Muscle layer of duodenum (tissue), 2 donors: ENCODE measurements at regions not wholly inside any gene's neighbourhood (a gene's known extent, or its start where the extent isn't known, plus 50 kb on each side); places are given as distances from the start of the nearest gene placed in this dataset.

Experiments used
- H3K27ac ChIP-seq: one replicate; pipeline ENCODE4 v1.7.0; 2013; ENCODE audit warnings: mild to moderate bottlenecking, low read length
- H3K27me3 ChIP-seq: one replicate; pipeline ENCODE4 v1.7.0; 2013; ENCODE audit warnings: low read depth, mild to moderate bottlenecking, control low read depth, low read length
- H3K36me3 ChIP-seq, 2 donors: one replicate each; pipeline ENCODE4 v1.7.0; 2013; ENCODE audit warnings: low read length in 2 of 2, control low read depth in 1 of 2, mild to moderate bottlenecking in 1 of 2; ENCODE audit not compliant: insufficient read depth in 2 of 2, control insufficient read depth in 1 of 2
- H3K4me1 ChIP-seq, 2 donors: one replicate each; pipeline ENCODE4 v1.7.0; 2013; ENCODE audit warnings: low read length in 2 of 2, mild to moderate bottlenecking in 2 of 2, control low read depth in 1 of 2, moderate library complexity in 1 of 2; ENCODE audit not compliant: insufficient read depth in 2 of 2, control insufficient read depth in 1 of 2
- H3K4me3 ChIP-seq, 2 donors: one replicate each; pipeline ENCODE4 v1.7.0; 2013; ENCODE audit warnings: low read length in 2 of 2, low read depth in 1 of 2, mild to moderate bottlenecking in 1 of 2
- H3K9me3 ChIP-seq, 2 donors: one replicate each; pipeline ENCODE4 v1.7.0; 2013; ENCODE audit warnings: low read length in 2 of 2, control low read depth in 1 of 2, mild to moderate bottlenecking in 1 of 2; ENCODE audit not compliant: control insufficient read depth in 1 of 2
- donor health status: healthy.

GRCh38 chr11:19410032-19410431 is 169.3 kb upstream of the E2F8 start:
- Histone ChIP-seq H3K4me3 (no peak overlapping the region), H3K36me3 (no peaks in the 10 kb centered on the region), H3K27me3 (no peaks in the 10 kb centered on the region), H3K9me3 (no peaks in the 10 kb centered on the region), H3K4me1 (no peaks in the 10 kb centered on the region), H3K27ac (no peak overlapping the region)

- Histone ChIP-seq H3K4me3 (no peak overlapping the region), H3K36me3 (no peaks in the 10 kb centered on the region), H3K27me3 (no peaks in the 10 kb centered on the region), H3K9me3 (no peaks in the 10 kb centered on the region), H3K4me1 (no peaks in the 10 kb centered on the region), H3K27ac (no peak overlapping the region)
Observed at GRCh38 chr11:19409307-19409706, 168.6 kb upstream of the E2F8 start.

- no peak overlapping the region for H3K27ac ChIP-seq
- no peaks in the 10 kb centered on the region for H3K36me3 ChIP-seq
Observed at GRCh38 chr11:19407677-19408270, 167.0 kb upstream of the E2F8 start.

GRCh38 chr11:19405966-19406365 is 165.2 kb upstream of the E2F8 start:
- H3K36me3 ChIP-seq, result no peaks in the 10 kb centered on the region
- no peaks in the 10 kb centered on the region for H3K4me1 ChIP-seq
- H3K4me3 ChIP-seq, result no peak overlapping the region
- H3K27ac ChIP-seq, result no peak overlapping the region
- no peaks in the 10 kb centered on the region for H3K27me3 ChIP-seq
- H3K9me3 ChIP-seq, result no peaks in the 10 kb centered on the region

More at GRCh38 chr11:19407677-19408270, 167.0 kb upstream of the E2F8 start:
- Histone ChIP-seq H3K4me1 (no peaks in the 10 kb centered on the region), H3K4me3 (no peak overlapping the region), H3K27me3 (no peaks in the 10 kb centered on the region), H3K9me3 (no peaks in the 10 kb centered on the region)

- Histone ChIP-seq H3K4me1 (no peaks in the 10 kb centered on the region), H3K9me3 (no peaks in the 10 kb centered on the region), H3K27ac (no peak overlapping the region), H3K36me3 (no peaks in the 10 kb centered on the region), H3K27me3 (no peaks in the 10 kb centered on the region), H3K4me3 (no peak overlapping the region)
Observed at GRCh38 chr11:19404787-19405186, 164.0 kb upstream of the E2F8 start.

- Histone ChIP-seq H3K4me1 (no peaks in the 10 kb centered on the region), H3K4me3 (no peak overlapping the region), H3K27me3 (no peaks in the 10 kb centered on the region), H3K36me3 (no peaks in the 10 kb centered on the region), H3K9me3 (no peaks in the 10 kb centered on the region), H3K27ac (no peak overlapping the region)
Observed at GRCh38 chr11:19403196-19403895, 162.6 kb upstream of the E2F8 start.

GRCh38 chr11:19400296-19400695 is 159.6 kb upstream of the E2F8 start:
- Histone ChIP-seq H3K27me3 (no peaks in the 10 kb centered on the region), H3K36me3 (no peaks in the 10 kb centered on the region), H3K9me3 (no peaks in the 10 kb centered on the region), H3K27ac (no peak overlapping the region), H3K4me3 (no peak overlapping the region), H3K4me1 (no peaks in the 10 kb centered on the region)

GRCh38 chr11:19398772-19399527 is 158.2 kb upstream of the E2F8 start:
- Histone ChIP-seq H3K36me3 (no peaks in the 10 kb centered on the region), H3K4me1 (no peaks in the 10 kb centered on the region), H3K27ac (no peak overlapping the region), H3K27me3 (no peaks in the 10 kb centered on the region), H3K4me3 (no peak overlapping the region), H3K9me3 (no peaks in the 10 kb centered on the region)

GRCh38 chr11:19398273-19398672 is 157.5 kb upstream of the E2F8 start:
- H3K27me3 ChIP-seq, result no peaks in the 10 kb centered on the region
- H3K9me3 ChIP-seq, result no peaks in the 10 kb centered on the region
- H3K36me3 ChIP-seq, result no peaks in the 10 kb centered on the region
- H3K27ac ChIP-seq, result no peak overlapping the region
- H3K4me3 ChIP-seq, result no peak overlapping the region
- no peaks in the 10 kb centered on the region for H3K4me1 ChIP-seq

- no peak overlapping the region for H3K4me3 ChIP-seq
- peaks cover 0 to 6% of the 10 kb centered on the region in 2 donors for H3K9me3 ChIP-seq
- no peak overlapping the region for H3K27ac ChIP-seq
- no peaks in the 10 kb centered on the region for H3K36me3 ChIP-seq
- H3K27me3 ChIP-seq, result no peaks in the 10 kb centered on the region
- no peaks in the 10 kb centered on the region for H3K4me1 ChIP-seq
Observed at GRCh38 chr11:19395050-19395449, 154.3 kb upstream of the E2F8 start.

- H3K4me1 ChIP-seq, result no peaks in the 10 kb centered on the region
- no peak overlapping the region for H3K4me3 ChIP-seq
- no peak overlapping the region for H3K27ac ChIP-seq
- H3K36me3 ChIP-seq, result no peaks in the 10 kb centered on the region
- peaks cover 0 to 6% of the 10 kb centered on the region in 2 donors for H3K9me3 ChIP-seq
- H3K27me3 ChIP-seq, result no peaks in the 10 kb centered on the region
Observed at GRCh38 chr11:19394525-19395016, 153.8 kb upstream of the E2F8 start.
